Peyer's patch (tissue), 4 donors: ENCODE measurements at regions not wholly inside any gene's neighbourhood (a gene's known extent, or its start where the extent isn't known, plus 50 kb on each side); places are given as distances from the start of the nearest gene placed in this dataset.

Experiments used
- DNase-seq, 3 donors: peaks; one replicate each; pipeline ENCODE4 v3.0.0-alpha.2; 2017 to 2019
- H3K27ac ChIP-seq, 4 donors: fragments of 200-600 bp; sonication (generic); one replicate each; pipeline ENCODE4 v1.5.1; 2016 to 2019
- H3K27me3 ChIP-seq, 2 donors: fragments of 200-600 bp; sonication (generic); one replicate each; pipeline ENCODE4 v1.5.1; 2019
- H3K36me3 ChIP-seq, 3 donors: fragments of 200-600 bp; sonication (generic); one replicate each; pipeline ENCODE4 v1.5.1; 2016 to 2019
- H3K4me1 ChIP-seq, 4 donors: fragments of 200-600 bp; sonication (generic); one replicate each; pipeline ENCODE4 v1.5.1; 2016 to 2019
- H3K4me3 ChIP-seq, 4 donors: fragments of 200-600 bp; sonication (generic); 1 replicate in 3 of 4; 2 replicates in 1 of 4; pipeline ENCODE4 v1.5.1; 2016 to 2019; ENCODE audit warnings: mild to moderate bottlenecking in 1 of 4
- H3K9me3 ChIP-seq, 4 donors: fragments of 200-600 bp; sonication (generic); one replicate each; pipeline ENCODE4 v1.5.1; 2016 to 2019; ENCODE audit warnings: mild to moderate bottlenecking in 1 of 4
- CTCF ChIP-seq, 6 experiments: fragments of 450-650 bp in 4 of 6; fragments of 200-600 bp in 2 of 6; sonication (generic) in 1 of 6; IDR thresholded peaks; one replicate each; pipeline ENCODE4 v1.5.1; 2017 to 2019; ENCODE audit warnings: antibody characterized with exemption in 6 of 6, mild to moderate bottlenecking in 3 of 6, moderate library complexity in 1 of 6
- POLR2A ChIP-seq, 2 donors: fragments of 450-650 bp; IDR thresholded peaks; one replicate each; pipeline ENCODE4 v1.5.1; 2017; ENCODE audit warnings: antibody characterized with exemption in 2 of 2, mild to moderate bottlenecking in 2 of 2, moderate library complexity in 2 of 2

- Histone ChIP-seq H3K9me3 (no peaks in the 10 kb centered on the region), H3K4me3 (no peak overlapping the region), H3K27ac (no peak overlapping the region), H3K27me3 (no peaks in the 10 kb centered on the region), H3K4me1 (no peaks in the 10 kb centered on the region), H3K36me3 (no peaks in the 10 kb centered on the region)
- TF ChIP-seq CTCF (IDR thresholded peaks at IDR 0.05), result no peak
- no peak for TF ChIP-seq POLR2A (IDR thresholded peaks at IDR 0.05)
- no peak for DNase-seq
Observed at GRCh38 chr9:88796947-88797346, 194.3 kb upstream of the S1PR3 start.

DNA sequence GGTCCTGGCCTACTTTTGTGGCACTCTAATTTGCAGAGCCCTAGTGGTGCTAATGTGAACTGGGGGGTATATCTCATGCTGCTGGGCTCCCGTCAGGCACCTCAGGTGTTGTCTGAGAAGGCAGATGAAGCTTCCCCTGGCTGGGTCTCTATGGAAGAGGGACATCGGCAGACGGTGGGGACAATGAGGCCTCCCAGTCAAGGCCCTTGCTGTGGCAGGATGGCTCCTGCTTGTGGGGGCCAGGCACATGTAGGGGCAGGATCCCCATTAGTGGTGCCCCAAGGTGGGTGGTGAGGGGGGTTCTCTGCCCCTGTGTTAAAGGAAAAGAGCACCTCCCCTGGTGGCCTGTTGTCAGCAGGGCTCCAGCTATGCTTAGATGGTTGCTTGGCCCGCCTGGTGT is 192.8 kb upstream of the S1PR3 start:
- no peak overlapping the region for H3K27ac ChIP-seq
- no peaks in the 10 kb centered on the region for H3K36me3 ChIP-seq
- H3K4me1 ChIP-seq, result no peaks in the 10 kb centered on the region
- TF ChIP-seq POLR2A (IDR thresholded peaks at IDR 0.05) (no peak), CTCF (IDR thresholded peaks at IDR 0.05) (no peak)
- no peaks in the 10 kb centered on the region for H3K9me3 ChIP-seq
- no peaks in the 10 kb centered on the region for H3K27me3 ChIP-seq
- H3K4me3 ChIP-seq, result no peak overlapping the region
- DNase-seq, result no peak

GRCh38 chr9:88799541-88800328 is 191.5 kb upstream of the S1PR3 start:
- no peaks in the 10 kb centered on the region for H3K27me3 ChIP-seq
- TF ChIP-seq POLR2A (IDR thresholded peaks at IDR 0.05) (no peak), CTCF (IDR thresholded peaks at IDR 0.05) (no peak)
- no peak overlapping the region for H3K27ac ChIP-seq
- H3K4me3 ChIP-seq, result no peak overlapping the region
- H3K36me3 ChIP-seq, result no peaks in the 10 kb centered on the region
- DNase-seq, result no peak
- H3K4me1 ChIP-seq, result no peaks in the 10 kb centered on the region
- no peaks in the 10 kb centered on the region for H3K9me3 ChIP-seq

- TF ChIP-seq CTCF (IDR thresholded peaks at IDR 0.05) (no peak), POLR2A (IDR thresholded peaks at IDR 0.05) (no peak)
- Histone ChIP-seq H3K36me3 (no peaks in the 10 kb centered on the region), H3K27me3 (no peaks in the 10 kb centered on the region), H3K27ac (no peak overlapping the region), H3K4me1 (no peaks in the 10 kb centered on the region), H3K4me3 (no peak overlapping the region), H3K9me3 (no peaks in the 10 kb centered on the region)
- DNase-seq, result no peak
Observed at GRCh38 chr9:88800329-88800682, 191.0 kb upstream of the S1PR3 start.

GRCh38 chr9:88801214-88801796 is 190.0 kb upstream of the S1PR3 start:
- no peak overlapping the region for H3K27ac ChIP-seq
- DNase-seq, result no peak
- H3K9me3 ChIP-seq, result no peaks in the 10 kb centered on the region
- H3K36me3 ChIP-seq, result no peaks in the 10 kb centered on the region
- H3K4me3 ChIP-seq, result no peak overlapping the region
- no peaks in the 10 kb centered on the region for H3K27me3 ChIP-seq
- TF ChIP-seq CTCF (IDR thresholded peaks at IDR 0.05), result no peak
- no peak for TF ChIP-seq POLR2A (IDR thresholded peaks at IDR 0.05)
- no peaks in the 10 kb centered on the region for H3K4me1 ChIP-seq
